ENCODE measurements at regions not wholly inside any gene's neighbourhood (a gene's known extent, or its start where the extent isn't known, plus 50 kb on each side); places are given as distances from the start of the nearest gene placed in this dataset.
A peak's percentile ranks its signal among the peaks of the same experiment; 100 is the strongest.

GRCh38 chr4:103451341-103451740 is 253.2 kb upstream of the CENPE start:
- Histone ChIP-seq H3K27me3 (replicated peaks) (no peaks in the 10 kb centered on the region), H3K27ac (no peak overlapping the region), H3K4me3 (ENCODE audit: low read depth, low read length) (no peak overlapping the region), H3K36me3 (replicated peaks) (no peaks in the 10 kb centered on the region)
- no peak for TF ChIP-seq CTCF (IDR thresholded peaks at IDR 0.05; ENCODE audit: low read depth, low read length, missing control alignments)
- in situ Hi-C loops (cut with HindIII; ENCODE audit: low pct_ligation_motif_present, low sequenced_read_pairs): no loop called here
- DNase-seq: no peak

GRCh38 chr4:103450693-103451092 is 252.6 kb upstream of the CENPE start:
- in situ Hi-C loops (cut with HindIII; ENCODE audit: low pct_ligation_motif_present, low sequenced_read_pairs): no loop called here
- Histone ChIP-seq H3K4me3 (ENCODE audit: low read depth, low read length) (no peak overlapping the region), H3K36me3 (replicated peaks) (no peaks in the 10 kb centered on the region), H3K27ac (no peak overlapping the region), H3K27me3 (replicated peaks) (no peaks in the 10 kb centered on the region)
- DNase-seq: no peak
- no peak for TF ChIP-seq CTCF (IDR thresholded peaks at IDR 0.05; ENCODE audit: low read depth, low read length, missing control alignments)

GRCh38 chr4:103449296-103450023 is 251.3 kb upstream of the CENPE start:
- DNase-seq: no peak
- H3K36me3 ChIP-seq (replicated peaks): no peaks in the 10 kb centered on the region
- no peak overlapping the region for H3K4me3 ChIP-seq (ENCODE audit: low read depth, low read length)
- in situ Hi-C loops (cut with HindIII; ENCODE audit: low pct_ligation_motif_present, low sequenced_read_pairs): no loop called here
- no peak for TF ChIP-seq CTCF (IDR thresholded peaks at IDR 0.05; ENCODE audit: low read depth, low read length, missing control alignments)
- H3K27ac ChIP-seq: no peak overlapping the region
- no peaks in the 10 kb centered on the region for H3K27me3 ChIP-seq (replicated peaks)

GRCh38 chr4:103445377-103445776 is 247.2 kb upstream of the CENPE start:
- Histone ChIP-seq H3K27me3 (replicated peaks) (no peaks in the 10 kb centered on the region), H3K27ac (no peak overlapping the region), H3K36me3 (replicated peaks) (no peaks in the 10 kb centered on the region), H3K4me3 (ENCODE audit: low read depth, low read length) (no peak overlapping the region)
- TF ChIP-seq CTCF (IDR thresholded peaks at IDR 0.05; ENCODE audit: low read depth, low read length, missing control alignments): no peak
- in situ Hi-C loops (cut with HindIII; ENCODE audit: low pct_ligation_motif_present, low sequenced_read_pairs): no loop called here
- DNase-seq: no peak

- H3K36me3 ChIP-seq (replicated peaks): no peaks in the 10 kb centered on the region
- in situ Hi-C loops (cut with HindIII; ENCODE audit: low pct_ligation_motif_present, low sequenced_read_pairs): no loop called here
- no peaks in the 10 kb centered on the region for H3K27me3 ChIP-seq (replicated peaks)
- peak; percentile 20 for DNase-seq
- no peak overlapping the region for H3K4me3 ChIP-seq (ENCODE audit: low read depth, low read length)
- no peak for TF ChIP-seq CTCF (IDR thresholded peaks at IDR 0.05; ENCODE audit: low read depth, low read length, missing control alignments)
- H3K27ac ChIP-seq: no peak overlapping the region
Observed at GRCh38 chr4:103443324-103443723, 245.2 kb upstream of the CENPE start.

- Histone ChIP-seq H3K36me3 (replicated peaks) (no peaks in the 10 kb centered on the region), H3K27ac (no peak overlapping the region), H3K27me3 (replicated peaks) (no peaks in the 10 kb centered on the region), H3K4me3 (ENCODE audit: low read depth, low read length) (no peak overlapping the region)
- DNase-seq: no peak
- in situ Hi-C loops (cut with HindIII; ENCODE audit: low pct_ligation_motif_present, low sequenced_read_pairs): no loop called here
- TF ChIP-seq CTCF (IDR thresholded peaks at IDR 0.05; ENCODE audit: low read depth, low read length, missing control alignments): peak; percentile 42
Observed at GRCh38 chr4:103429283-103429682, 231.1 kb upstream of the CENPE start.

All from brain microvascular endothelial cell (primary cell).